Right cardiac atrium (tissue), 5 donors: ENCODE measurements at regions not wholly inside any gene's neighbourhood (a gene's known extent, or its start where the extent isn't known, plus 50 kb on each side); places are given as distances from the start of the nearest gene placed in this dataset.

Source experiments
- ATAC-seq, 2 donors: fragments of 200-7000 bp; cut with Tn5 transposase; one replicate each; pipeline versions ENCODE4 v1.8.0 to v1.9.1; 2020; ENCODE audit warnings: moderate library complexity in 2 of 2, mild to moderate bottlenecking in 1 of 2
- DNase-seq, 3 donors: peaks; one replicate each; pipeline ENCODE4 v3.0.0-alpha.2; 2020
- H3K27ac ChIP-seq: one replicate; pipeline ENCODE4 v1.5.1; 2013; ENCODE audit warnings: mild to moderate bottlenecking, low read length, control low read depth, moderate library complexity
- H3K27me3 ChIP-seq: one replicate; pipeline ENCODE4 v1.6.1; 2013; ENCODE audit not compliant: control insufficient read depth, insufficient read depth
- H3K4me1 ChIP-seq: one replicate; pipeline ENCODE4 v1.6.1; 2013; ENCODE audit warnings: low read length; ENCODE audit not compliant: control insufficient read depth, insufficient read depth
- H3K4me3 ChIP-seq: one replicate; pipeline ENCODE4 v1.5.1; 2013; ENCODE audit warnings: low read length, control low read depth
- H3K9me3 ChIP-seq: one replicate; pipeline ENCODE4 v1.6.1; 2013; ENCODE audit warnings: low read length; ENCODE audit not compliant: control insufficient read depth
- WGBS: extraction: QIAGEN DNeasy Blood & Tissue Kit; methylation state at CpG from one replicate; pipeline ENCODE4 v1.1.7; 2013; 5-methylcytosine and 5-hydroxymethylcytosine counted together
- intact Hi-C, 4 donors: fragments of 100-400 bp; cut with DNase I; formaldehyde crosslinking; loops; one replicate each; pipeline versions ENCODE4 v1.11.0 to v1.14.0; 2022 to 2023
- donor health status: healthy with polysubstance abuse.
- donor health status: DM: no; HTN: yes; CAD: no.
- donor health status: DM: no; HTN: no; CAD: no.
- donor health status: DM: no; HTN: yes; CAD: no; lungs with severe emphysema.
- donor health status: DM: yes; HTN: yes; CAD: no.

DNA sequence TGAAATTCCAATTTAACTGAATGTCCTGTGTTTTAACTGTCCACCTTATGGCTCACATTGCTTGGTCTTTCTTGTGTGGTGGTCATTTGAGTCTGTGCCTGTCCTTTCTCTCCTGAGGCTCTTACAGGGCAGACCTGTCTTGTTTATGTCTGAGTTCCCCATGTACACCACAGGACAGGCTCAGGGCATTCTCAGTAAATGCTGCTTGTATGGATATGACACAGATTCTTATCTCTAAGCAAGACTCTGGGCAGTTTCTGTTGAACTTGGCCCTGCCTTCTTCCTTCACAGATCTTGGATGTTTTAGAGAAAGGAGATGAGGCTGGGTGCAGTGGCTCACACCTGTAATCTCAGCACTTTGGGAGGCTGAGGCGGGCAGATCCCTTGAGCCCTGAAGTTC, 159.1 kb upstream of the CSF3R start:
- no peak for DNase-seq
- no peaks in the 10 kb centered on the region for H3K9me3 ChIP-seq
- H3K27ac ChIP-seq = no peak overlapping the region
- no peaks in the 10 kb centered on the region for H3K4me1 ChIP-seq
- no peak for ATAC-seq
- intact Hi-C loops = no loop called here
- no peak overlapping the region for H3K4me3 ChIP-seq
- WGBS = 89% methylated on average over 1 of the region's 1 CpG
- no peaks in the 10 kb centered on the region for H3K27me3 ChIP-seq

DNA sequence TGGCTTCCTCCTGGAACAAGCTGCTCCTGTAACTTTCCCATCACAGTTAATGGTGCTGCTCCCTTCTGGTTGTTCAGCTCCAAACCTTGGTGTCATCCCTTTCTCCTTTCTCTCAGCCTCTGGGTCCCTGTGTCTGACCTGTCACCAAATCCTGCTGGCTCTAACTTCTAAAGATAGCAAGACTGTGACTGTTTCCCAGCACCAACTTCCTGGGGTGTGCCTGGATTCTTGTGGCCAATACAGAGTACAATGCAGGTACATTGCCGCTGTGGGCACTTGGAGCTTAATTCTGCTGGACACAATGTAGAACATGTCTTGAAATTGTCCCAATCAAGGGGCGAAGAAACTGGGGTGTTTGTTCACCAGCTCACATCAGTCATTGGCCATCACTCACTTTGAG, 156.7 kb upstream of the CSF3R start:
- Histone ChIP-seq H3K4me1 (no peaks in the 10 kb centered on the region), H3K27ac (no peak overlapping the region), H3K9me3 (no peaks in the 10 kb centered on the region), H3K27me3 (no peaks in the 10 kb centered on the region), H3K4me3 (no peak overlapping the region)
- WGBS = 86% methylated on average over 2 of the region's 2 CpGs
- DNase-seq (no peak), ATAC-seq (no peak)
- intact Hi-C loops = no loop called here

DNA sequence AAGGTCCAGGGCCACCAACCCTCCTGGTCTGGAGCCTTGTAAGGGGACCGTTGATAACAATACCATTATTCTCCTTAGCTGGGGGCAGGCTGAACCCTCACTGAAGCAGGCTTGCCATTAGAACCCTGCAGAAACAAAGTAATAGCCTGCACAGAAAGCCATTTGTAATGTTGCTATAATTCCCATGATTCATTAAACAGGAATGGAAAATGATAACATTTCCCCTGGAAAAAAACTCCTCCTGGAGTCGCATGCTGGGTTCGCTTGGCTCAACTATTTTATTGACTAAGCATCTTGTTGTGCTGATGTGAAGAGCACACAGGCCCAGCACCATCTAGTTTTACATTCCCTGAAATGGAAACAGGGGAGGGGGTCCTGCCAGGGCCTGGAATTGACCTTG, 155.6 kb upstream of the CSF3R start:
- no peaks in the 10 kb centered on the region for H3K27me3 ChIP-seq
- no peak overlapping the region for H3K27ac ChIP-seq
- 45% methylated on average over 3 of the region's 3 CpGs for WGBS
- H3K4me1 ChIP-seq = no peaks in the 10 kb centered on the region
- DNase-seq (no peak), ATAC-seq (no peak)
- intact Hi-C loops = no loop called here
- no peak overlapping the region for H3K4me3 ChIP-seq
- no peaks in the 10 kb centered on the region for H3K9me3 ChIP-seq

DNA sequence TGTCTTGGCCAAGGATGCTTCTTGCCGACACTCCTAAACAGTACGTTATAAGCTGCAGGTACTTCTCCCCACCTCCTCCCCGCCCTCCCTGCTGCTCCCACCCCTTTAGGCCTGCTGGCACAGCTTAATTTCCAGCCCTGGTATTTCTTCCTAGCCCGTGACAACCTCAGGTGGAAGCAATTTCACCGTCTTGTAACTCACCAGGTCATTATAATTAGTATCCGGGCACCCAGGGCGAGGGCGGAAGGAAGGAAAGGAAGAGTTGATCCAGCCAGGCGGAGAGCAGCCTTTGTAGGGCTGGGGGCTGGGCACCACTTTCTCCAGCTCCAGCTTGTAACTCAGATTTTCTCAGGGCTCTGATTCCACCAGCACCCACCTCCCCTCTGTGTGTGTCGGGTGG, 153.5 kb upstream of the CSF3R start:
- Histone ChIP-seq H3K27me3 (no peaks in the 10 kb centered on the region), H3K9me3 (no peaks in the 10 kb centered on the region), H3K4me1 (no peaks in the 10 kb centered on the region), H3K27ac (no peak overlapping the region), H3K4me3 (no peak overlapping the region)
- 83% methylated on average over 10 of the region's 10 CpGs for WGBS
- no peak for ATAC-seq
- intact Hi-C loops = no loop called here
- DNase-seq = no peak

DNA sequence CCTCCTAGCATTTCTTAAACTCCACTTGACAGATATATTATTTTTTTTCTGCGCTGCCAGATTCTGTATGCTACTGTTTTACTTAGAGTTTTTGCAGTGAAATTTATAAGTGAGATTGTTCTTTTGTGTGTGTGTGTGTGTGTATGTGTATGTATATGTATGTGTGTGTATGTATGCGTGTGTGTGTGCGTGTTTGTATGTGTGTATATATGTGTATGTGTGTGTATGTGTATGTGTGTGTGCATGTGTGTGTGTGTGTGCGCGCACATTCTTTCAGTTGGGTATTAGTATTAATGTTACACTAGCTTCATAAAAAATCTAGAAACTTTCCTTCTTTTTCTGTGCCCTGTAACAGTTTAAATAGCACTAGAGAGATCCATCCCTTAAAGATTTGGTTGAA, 152.6 kb upstream of the CSF3R start:
- intact Hi-C loops = no loop called here
- 96% methylated on average over 5 of the region's 5 CpGs for WGBS
- Histone ChIP-seq H3K9me3 (no peaks in the 10 kb centered on the region), H3K4me3 (no peak overlapping the region), H3K27me3 (no peaks in the 10 kb centered on the region), H3K27ac (no peak overlapping the region), H3K4me1 (no peaks in the 10 kb centered on the region)
- no peak for ATAC-seq
- no peak for DNase-seq

DNA sequence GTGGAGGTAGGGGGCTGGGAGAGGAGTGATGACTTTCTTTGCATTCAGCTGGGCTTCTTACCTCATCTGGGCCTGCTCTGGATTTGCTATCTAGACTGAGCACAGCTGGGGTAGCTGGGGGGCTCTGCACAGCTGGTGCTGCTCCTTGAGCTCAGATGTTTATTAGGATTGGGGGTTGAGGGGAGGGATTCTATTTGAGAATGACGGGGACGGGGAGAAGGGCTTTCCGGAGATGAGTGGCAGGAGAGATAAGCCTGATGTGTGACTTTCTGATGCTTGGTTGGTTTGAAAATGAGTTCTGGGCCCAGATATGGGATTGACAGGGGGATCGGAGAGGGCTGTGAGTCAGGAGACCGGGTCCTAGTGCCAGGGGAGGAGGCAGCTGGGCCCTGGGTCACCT, 146.1 kb upstream of the CSF3R start:
- H3K4me1 ChIP-seq = no peaks in the 10 kb centered on the region
- no peak overlapping the region for H3K27ac ChIP-seq
- no peak for ATAC-seq
- H3K9me3 ChIP-seq = no peaks in the 10 kb centered on the region
- intact Hi-C loops = no loop called here
- H3K27me3 ChIP-seq = no peaks in the 10 kb centered on the region
- DNase-seq = no peak
- no peak overlapping the region for H3K4me3 ChIP-seq
- 33% methylated on average over 5 of the region's 5 CpGs for WGBS

DNA sequence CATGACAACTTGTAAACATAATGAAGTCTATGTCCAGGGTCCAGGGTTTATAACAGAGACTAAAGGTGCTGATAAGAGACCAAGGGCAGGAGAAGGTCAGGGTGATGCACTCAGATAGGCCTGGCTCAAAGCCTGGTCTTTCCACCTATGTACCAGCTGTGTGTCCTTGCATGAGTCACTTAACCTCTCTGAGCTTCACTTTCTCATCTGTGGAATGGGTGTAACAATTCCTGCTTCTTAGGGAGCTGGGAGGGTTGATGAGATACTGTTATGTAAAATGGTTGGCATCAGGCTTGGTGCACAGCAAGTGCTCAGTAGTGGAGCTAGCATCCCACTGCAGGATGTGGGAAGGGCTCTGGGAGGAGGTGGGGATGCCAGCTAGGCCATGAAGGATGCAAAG, 143.7 kb upstream of the CSF3R start:
- Histone ChIP-seq H3K4me1 (no peaks in the 10 kb centered on the region), H3K9me3 (no peaks in the 10 kb centered on the region), H3K27ac (no peak overlapping the region), H3K27me3 (no peaks in the 10 kb centered on the region), H3K4me3 (no peak overlapping the region)
- ATAC-seq = no peak
- intact Hi-C loops = no loop called here
- no peak for DNase-seq

DNA sequence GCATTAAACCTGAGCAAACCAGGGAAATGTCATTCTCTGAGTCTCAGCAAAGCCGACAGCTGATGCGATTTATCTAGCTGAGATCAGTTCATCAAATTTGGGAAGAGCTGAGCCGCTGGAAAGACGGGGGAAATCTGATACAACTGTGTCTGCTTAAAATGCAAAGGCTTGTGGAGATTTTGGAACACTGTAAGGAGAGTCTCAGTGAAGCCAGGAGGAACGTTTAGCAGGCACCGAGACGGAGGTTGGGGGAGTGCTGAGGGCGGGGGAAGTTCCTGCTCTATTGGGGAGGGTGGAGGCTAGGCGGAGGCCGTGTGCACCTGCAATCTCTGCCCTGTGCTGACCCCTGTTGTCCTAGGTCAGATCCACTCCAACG, 143.2 kb upstream of the CSF3R start:
- intact Hi-C loops = no loop called here
- Histone ChIP-seq H3K4me3 (no peak overlapping the region), H3K9me3 (no peaks in the 10 kb centered on the region), H3K27ac (no peak overlapping the region), H3K27me3 (no peaks in the 10 kb centered on the region), H3K4me1 (no peaks in the 10 kb centered on the region)
- WGBS = 33% methylated on average over 11 of the region's 11 CpGs
- DNase-seq (no peak), ATAC-seq (no peak)

DNA sequence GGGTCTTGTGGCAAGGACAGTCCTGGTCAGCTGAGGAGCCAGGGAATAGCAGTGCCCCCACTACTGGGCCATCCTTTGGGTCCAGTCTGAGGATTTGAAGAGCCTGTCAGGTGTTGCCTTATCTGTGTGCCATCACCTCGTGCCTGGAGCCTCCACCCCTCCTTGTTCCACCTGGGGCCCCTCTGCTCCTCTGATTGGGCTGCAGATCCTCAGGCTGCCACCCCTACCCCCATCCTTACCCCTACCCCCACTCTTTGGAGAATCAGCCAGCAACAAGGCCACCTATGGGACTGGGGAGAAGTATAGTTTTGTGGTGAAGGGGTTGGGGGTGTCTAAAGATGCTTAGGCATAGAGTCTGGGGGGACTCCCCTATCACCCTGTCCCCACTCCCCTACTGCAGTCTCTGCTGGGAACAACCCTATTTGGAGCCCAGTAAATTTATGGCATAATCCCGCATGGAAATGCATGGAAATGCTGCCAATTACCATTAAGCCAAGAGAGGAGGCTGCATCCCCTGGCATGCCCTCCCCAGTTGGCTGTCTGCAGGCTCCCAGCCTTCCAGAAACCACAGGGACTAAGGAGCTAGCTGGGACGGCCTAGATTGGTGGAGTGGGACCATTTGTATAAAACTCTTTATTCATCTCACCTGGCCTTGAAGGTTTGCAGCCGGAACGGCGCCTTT, 142.7 kb upstream of the CSF3R start:
- WGBS = 49% methylated on average over 6 of the region's 6 CpGs
- H3K27ac ChIP-seq = no peak overlapping the region
- DNase-seq (no peak), ATAC-seq (no peak)
- H3K4me1 ChIP-seq = no peaks in the 10 kb centered on the region
- no peak overlapping the region for H3K4me3 ChIP-seq
- no peaks in the 10 kb centered on the region for H3K27me3 ChIP-seq
- intact Hi-C loops = no loop called here
- H3K9me3 ChIP-seq = no peaks in the 10 kb centered on the region

DNA sequence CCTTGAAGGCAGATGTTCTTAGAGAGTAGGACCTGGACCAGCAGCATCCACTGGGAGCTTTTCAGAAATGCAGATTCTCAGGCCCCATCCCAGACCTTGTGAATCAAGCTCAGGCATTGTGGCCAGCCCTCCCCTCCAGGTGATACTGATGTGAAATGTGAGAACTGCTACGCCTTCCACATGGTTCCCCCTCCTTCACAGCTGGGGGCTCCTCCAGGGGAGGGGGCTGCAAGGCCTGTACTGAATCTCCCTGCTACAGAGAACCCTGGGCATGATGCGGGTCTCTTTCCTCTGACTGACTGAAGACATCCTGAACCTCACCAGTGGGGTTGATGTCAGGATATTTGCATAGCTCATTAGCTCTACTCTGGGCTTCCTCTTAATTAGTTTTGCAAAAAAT, 141.8 kb upstream of the CSF3R start:
- ATAC-seq (no peak), DNase-seq (no peak)
- Histone ChIP-seq H3K27me3 (no peaks in the 10 kb centered on the region), H3K4me1 (no peaks in the 10 kb centered on the region), H3K4me3 (no peak overlapping the region), H3K9me3 (no peaks in the 10 kb centered on the region), H3K27ac (no peak overlapping the region)
- WGBS = 51% methylated on average over 2 of the region's 2 CpGs
- intact Hi-C loops = no loop called here

DNA sequence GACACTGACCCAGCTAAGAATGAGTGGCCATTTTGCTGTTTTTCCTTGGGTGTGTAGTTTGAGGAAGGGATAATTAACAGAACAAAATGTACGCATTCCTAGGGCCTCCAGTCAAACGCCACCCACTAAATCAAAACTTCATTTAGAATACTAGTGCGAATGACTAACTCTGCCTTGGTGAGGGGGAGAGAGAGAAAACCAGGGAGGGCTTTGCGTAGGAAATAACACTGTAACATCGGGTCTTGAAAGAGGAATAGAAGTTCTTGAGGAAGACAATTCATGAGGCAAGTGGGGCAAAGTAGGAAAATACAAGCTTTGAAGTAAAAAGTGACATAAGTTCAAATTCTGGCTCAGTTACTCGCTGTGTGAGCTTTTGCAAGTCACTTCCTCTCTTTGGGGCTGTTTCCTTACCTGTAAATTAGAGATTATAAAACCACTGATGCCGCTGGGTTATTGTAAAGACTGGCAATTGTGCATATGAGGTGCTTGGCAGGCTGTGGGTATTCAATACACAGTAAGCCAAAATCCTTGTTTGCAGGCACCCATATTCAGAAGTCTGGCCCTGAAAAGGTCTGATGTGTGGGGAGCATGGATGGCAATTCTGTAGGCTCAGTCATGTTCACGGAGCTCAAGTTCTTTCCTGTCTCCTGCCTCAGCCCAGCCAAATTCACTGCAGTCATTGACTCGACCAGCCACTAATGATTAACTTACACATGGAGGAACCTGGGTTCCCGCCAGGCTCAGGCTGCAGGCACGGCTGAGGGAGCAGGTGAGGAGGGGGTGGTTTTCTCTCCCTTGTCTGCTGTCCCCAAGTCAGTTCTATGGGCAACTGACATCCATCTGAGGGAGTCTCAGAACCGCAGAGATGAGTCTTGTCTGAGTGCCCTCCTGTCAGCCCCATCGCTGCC, 140.3 kb upstream of the CSF3R start:
- intact Hi-C loops = no loop called here
- no peak for ATAC-seq

More for the DNA sequence above, 140.3 kb upstream of the CSF3R start:
- no peak overlapping the region for H3K4me3 ChIP-seq
- H3K27ac ChIP-seq = no peak overlapping the region
- no peak for DNase-seq
- no peaks in the 10 kb centered on the region for H3K27me3 ChIP-seq
- no peaks in the 10 kb centered on the region for H3K4me1 ChIP-seq
- no peaks in the 10 kb centered on the region for H3K9me3 ChIP-seq
- 60% methylated on average over 13 of the region's 13 CpGs for WGBS
